ENCODE measurements at regions not wholly inside any gene's neighbourhood (a gene's known extent, or its start where the extent isn't known, plus 50 kb on each side); places are given as distances from the start of the nearest gene placed in this dataset.

DNA sequence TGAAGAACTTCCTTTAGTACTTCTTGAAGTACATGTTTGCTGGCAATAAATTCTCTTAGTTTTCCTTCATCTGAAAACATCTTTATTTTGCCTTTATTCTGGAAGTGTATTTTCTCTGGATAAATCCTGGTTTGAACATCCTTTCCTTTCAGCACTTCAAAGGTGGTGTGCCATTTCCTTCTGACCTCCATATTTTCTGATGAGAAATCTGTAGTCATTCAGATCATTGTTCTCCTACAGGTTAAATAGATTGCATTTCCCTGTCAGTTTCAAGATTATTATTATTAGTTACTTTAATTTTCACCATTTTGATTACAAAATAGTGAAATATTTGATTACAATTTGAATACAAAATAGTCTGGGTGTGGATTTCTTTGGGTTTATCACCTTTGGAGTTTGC lies 134.5 kb downstream of the CDH26 start:
- TF ChIP-seq, protein P1, sequence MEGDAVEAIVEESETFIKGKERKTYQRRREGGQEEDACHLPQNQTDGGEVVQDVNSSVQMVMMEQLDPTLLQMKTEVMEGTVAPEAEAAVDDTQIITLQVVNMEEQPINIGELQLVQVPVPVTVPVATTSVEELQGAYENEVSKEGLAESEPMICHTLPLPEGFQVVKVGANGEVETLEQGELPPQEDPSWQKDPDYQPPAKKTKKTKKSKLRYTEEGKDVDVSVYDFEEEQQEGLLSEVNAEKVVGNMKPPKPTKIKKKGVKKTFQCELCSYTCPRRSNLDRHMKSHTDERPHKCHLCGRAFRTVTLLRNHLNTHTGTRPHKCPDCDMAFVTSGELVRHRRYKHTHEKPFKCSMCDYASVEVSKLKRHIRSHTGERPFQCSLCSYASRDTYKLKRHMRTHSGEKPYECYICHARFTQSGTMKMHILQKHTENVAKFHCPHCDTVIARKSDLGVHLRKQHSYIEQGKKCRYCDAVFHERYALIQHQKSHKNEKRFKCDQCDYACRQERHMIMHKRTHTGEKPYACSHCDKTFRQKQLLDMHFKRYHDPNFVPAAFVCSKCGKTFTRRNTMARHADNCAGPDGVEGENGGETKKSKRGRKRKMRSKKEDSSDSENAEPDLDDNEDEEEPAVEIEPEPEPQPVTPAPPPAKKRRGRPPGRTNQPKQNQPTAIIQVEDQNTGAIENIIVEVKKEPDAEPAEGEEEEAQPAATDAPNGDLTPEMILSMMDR (IDR thresholded peaks at IDR 0.05; ENCODE audit: insufficient read depth, low read length) = no peak
- no peak for TF ChIP-seq POLR2AphosphoS5 (IDR thresholded peaks at IDR 0.05; ENCODE audit: low read depth)

Data from HL-60 (cell line).